Heart right ventricle (tissue), 16 donors: ENCODE measurements at regions not wholly inside any gene's neighbourhood (a gene's known extent, or its start where the extent isn't known, plus 50 kb on each side); places are given as distances from the start of the nearest gene placed in this dataset.

Source experiments
- ATAC-seq, 8 donors: fragments of 200-7000 bp; cut with Tn5 transposase; one replicate each; pipeline ENCODE4 v1.9.1; 2020; ENCODE audit warnings: mild to moderate bottlenecking in 8 of 8, moderate library complexity in 8 of 8, moderate number of reproducible peaks in 1 of 8
- DNase-seq, 2 donors: peaks; one replicate each; pipeline ENCODE4 v3.0.0-alpha.2; 2020
- H3K27ac ChIP-seq, 10 donors: fragments of 200-600 bp; sonication (generic) in 2 of 10; one replicate each; pipeline versions ENCODE4 v1.5.0 to v1.8.0; 2020 to 2022; ENCODE audit warnings: mild to moderate bottlenecking in 3 of 10
- H3K27me3 ChIP-seq, 7 donors: fragments of 200-600 bp; one replicate each; pipeline ENCODE4 v1.8.0; 2021 to 2022; ENCODE audit warnings: mild to moderate bottlenecking in 2 of 7
- H3K36me3 ChIP-seq, 9 donors: fragments of 200-600 bp; sonication (generic) in 1 of 9; one replicate each; pipeline versions ENCODE4 v1.5.0 to v1.8.0; 2020 to 2022; ENCODE audit warnings: mild to moderate bottlenecking in 2 of 9
- H3K4me1 ChIP-seq, 9 donors: fragments of 200-600 bp; sonication (generic) in 1 of 9; one replicate each; pipeline versions ENCODE4 v1.5.0 to v1.8.0; 2020 to 2022; ENCODE audit warnings: mild to moderate bottlenecking in 4 of 9
- H3K4me3 ChIP-seq, 10 donors: fragments of 200-600 bp; sonication (generic) in 2 of 10; one replicate each; pipeline versions ENCODE4 v1.5.0 to v1.8.0; 2020 to 2022; ENCODE audit warnings: mild to moderate bottlenecking in 7 of 10, moderate library complexity in 2 of 10
- H3K9me3 ChIP-seq, 11 donors: fragments of 200-600 bp in 10 of 11; sonication (generic) in 2 of 11; one replicate each; pipeline versions ENCODE4 v1.5.0 to v1.8.0; 2013 to 2022; ENCODE audit warnings: mild to moderate bottlenecking in 2 of 11, control low read depth in 1 of 11, moderate library complexity in 1 of 11
- CTCF ChIP-seq, 9 donors: fragments of 200-600 bp; sonication (generic) in 2 of 9; IDR thresholded peaks; one replicate each; pipeline versions ENCODE4 v1.5.0 to v1.8.0; 2021 to 2022; ENCODE audit warnings: antibody characterized with exemption in 9 of 9, mild to moderate bottlenecking in 5 of 9, moderate library complexity in 1 of 9
- WGBS, 2 donors: extraction: QIAGEN DNeasy Blood & Tissue Kit; methylation state at CpG; one replicate each; pipeline ENCODE4 v1.1.7; 2013; ENCODE audit warnings: inconsistent platforms in 1 of 2; 5-methylcytosine and 5-hydroxymethylcytosine counted together
- intact Hi-C, 10 donors: fragments of 100-400 bp; cut with DNase I; formaldehyde crosslinking; loops; one replicate each; pipeline versions ENCODE4 v1.11.1 to v1.14.2; 2022
- donor health status: Arrhythmogenic right ventricular cardiomyopathy.
- donor health status: ischemic (EF 13 %, LVEDD 7.1; RV severe dilation, severe dysfunction).
- donor health status: healthy with polysubstance abuse.
- donor health status: DM: no; HTN: yes; CAD: no.
- donor health status: DM: no; HTN: no; CAD: no.
- donor health status: ischemic (EF 25% LVEDD 6.9; RV normal size, moderate dysfunction).
- donor health status: ischemic (EF 25% LVEDD 5.7; RV mildly dilated, moderate dysfunction).
- donor health status: healthy.
- donor health status: DM: yes; HTN: yes; CAD: no.
- donor health status: Ischemic cardiomyopathy.
- donor health status: ischemic (EF 35%, LVEDD 5.7; RV mildly dilated, moderate dysfunction).
- donor health status: nonischemic (EF 11% LVEDD 7.7; RV severe dilation, severe dysfunction).
- donor health status: DM: yes; HTN: yes; CAD: no.
- donor health status: PGD.
- donor health status: ischemic (EF 29% LVEDD 5.4; RV normal size, mild dysfunction).
- donor health status: nonischemic (EF 23%, LVEDD 6.1; RV moderate dilation, normal function).

GRCh38 chr20:54345821-54346220 is 129.6 kb upstream of the DOK5 start:
- Histone ChIP-seq H3K9me3 (no peaks in the 10 kb centered on the region), H3K4me1 (peaks cover 0 to 16% (median 0%) of the 10 kb centered on the region in 9 donors), H3K36me3 (no peaks in the 10 kb centered on the region), H3K27me3 (no peaks in the 10 kb centered on the region), H3K27ac (no peak overlapping the region), H3K4me3 (no peak overlapping the region)
- DNase-seq (no peak), ATAC-seq (no peak)
- 57 to 74% methylated on average over 2 of the region's 2 CpGs for WGBS, 2 donors
- TF ChIP-seq CTCF (IDR thresholded peaks at IDR 0.05), result no peak
- intact Hi-C loops, result no loop called here

- Histone ChIP-seq H3K4me1 (peaks cover 0 to 11% (median 0%) of the 10 kb centered on the region in 9 donors), H3K27me3 (no peaks in the 10 kb centered on the region), H3K9me3 (no peaks in the 10 kb centered on the region), H3K36me3 (no peaks in the 10 kb centered on the region), H3K27ac (no peak overlapping the region), H3K4me3 (no peak overlapping the region)
- no peak for TF ChIP-seq CTCF (IDR thresholded peaks at IDR 0.05)
- intact Hi-C loops, result no loop called here
- DNase-seq (no peak), ATAC-seq (no peak)
- WGBS, 2 donors, result 85 to 90% methylated on average over 1 of the region's 1 CpG
Measured at GRCh38 chr20:54346276-54346675, 129.1 kb upstream of the DOK5 start.

GRCh38 chr20:54347166-54347833 is 128.1 kb upstream of the DOK5 start:
- peaks cover 0 to 10% (median 0%) of the 10 kb centered on the region in 9 donors for H3K4me1 ChIP-seq

GRCh38 chr20:54350415-54350814 is 125.0 kb upstream of the DOK5 start:
- 77 to 78% methylated on average over 3 of the region's 3 CpGs for WGBS, 2 donors
- ATAC-seq, result no peak

More at GRCh38 chr20:54347166-54347833, 128.1 kb upstream of the DOK5 start:
- TF ChIP-seq CTCF (IDR thresholded peaks at IDR 0.05), result no peak
- no peak for DNase-seq
- WGBS, 2 donors, result 85 to 95% methylated on average over 9 of the region's 9 CpGs
- H3K27me3 ChIP-seq, result no peaks in the 10 kb centered on the region
- no peak overlapping the region for H3K4me3 ChIP-seq
- H3K9me3 ChIP-seq, result no peaks in the 10 kb centered on the region
- no peaks in the 10 kb centered on the region for H3K36me3 ChIP-seq
- intact Hi-C loops, result no loop called here
- no peak for ATAC-seq
- no peak overlapping the region for H3K27ac ChIP-seq

More at GRCh38 chr20:54350415-54350814, 125.0 kb upstream of the DOK5 start:
- intact Hi-C loops, result no loop called here
- Histone ChIP-seq H3K9me3 (no peaks in the 10 kb centered on the region), H3K27me3 (no peaks in the 10 kb centered on the region), H3K27ac (no peak overlapping the region), H3K4me3 (no peak overlapping the region), H3K36me3 (no peaks in the 10 kb centered on the region), H3K4me1 (peaks cover 0 to 3% (median 0%) of the 10 kb centered on the region in 9 donors)
- TF ChIP-seq CTCF (IDR thresholded peaks at IDR 0.05), result no peak
- no peak for DNase-seq
